ENCODE measurements at regions not wholly inside any gene's neighbourhood (a gene's known extent, or its start where the extent isn't known, plus 50 kb on each side); places are given as distances from the start of the nearest gene placed in this dataset.
"Not testable (repeated sequence)": the region's sequence is repeated elsewhere in the genome, so short reads cannot be mapped to it uniquely, and the experiment has no call there.

GRCh38 chr10:126759531-126759930 is 89.0 kb upstream of the C10orf90 start:
- TF ChIP-seq POLR2A (IDR thresholded peaks at IDR 0.05) (no peak), CTCF (IDR thresholded peaks at IDR 0.05) (no peak)
- 63 to 80% (median 69%) methylated on average over 4 of the region's 4 CpGs for WGBS, 4 donors
- Histone ChIP-seq H3K4me1 (replicated peaks in 1 of 2) (no peaks in the 10 kb centered on the region), H3K27ac (no peak overlapping the region), H3K9me3 (replicated peaks in 1 of 3) (no peaks in the 10 kb centered on the region), H3K4me3 (no peak overlapping the region), H3K36me3 (replicated peaks in 1 of 2) (no peaks in the 10 kb centered on the region), H3K27me3 (no peaks in the 10 kb centered on the region)
- DNase-seq, result no peak
- intact Hi-C loops (cut with DNase I), result no loop called here

- H3K4me1 ChIP-seq (replicated peaks in 1 of 2); intact Hi-C loops (cut with DNase I); H3K4me3 ChIP-seq; H3K27me3 ChIP-seq; H3K36me3 ChIP-seq (replicated peaks in 1 of 2); H3K9me3 ChIP-seq (replicated peaks in 1 of 3); H3K27ac ChIP-seq; DNase-seq: not testable (repeated sequence)
- WGBS, 4 donors, result 51 to 62% (median 56%) methylated on average over 6 of the region's 6 CpGs; no CpG with 5 or more reads in 1 of the 4 donors
These were observed 96.2 kb upstream of the C10orf90 start for GRCh38 chr10:126766646-126767045.

- TF ChIP-seq POLR2A (IDR thresholded peaks at IDR 0.05) (no peak), CTCF (IDR thresholded peaks at IDR 0.05) (no peak)
- Histone ChIP-seq H3K27me3 (no peaks in the 10 kb centered on the region), H3K4me1 (replicated peaks in 1 of 2) (no peaks in the 10 kb centered on the region), H3K36me3 (replicated peaks in 1 of 2) (no peaks in the 10 kb centered on the region), H3K4me3 (no peak overlapping the region), H3K27ac (no peak overlapping the region), H3K9me3 (replicated peaks in 1 of 3) (no peaks in the 10 kb centered on the region)
- DNase-seq, result no peak
- intact Hi-C loops (cut with DNase I), result no loop called here
- WGBS, 4 donors, result 71 to 95% (median 89%) methylated on average over 2 of the region's 2 CpGs
These were observed 100.3 kb upstream of the C10orf90 start for GRCh38 chr10:126770809-126771208.

GRCh38 chr10:126776168-126776567 is 105.7 kb upstream of the C10orf90 start:
- intact Hi-C loops (cut with DNase I), result no loop called here
- Histone ChIP-seq H3K4me1 (replicated peaks in 1 of 2) (no peaks in the 10 kb centered on the region), H3K36me3 (replicated peaks in 1 of 2) (no peaks in the 10 kb centered on the region), H3K9me3 (replicated peaks in 1 of 3) (no peaks in the 10 kb centered on the region), H3K4me3 (no peak overlapping the region), H3K27ac (no peak overlapping the region), H3K27me3 (no peaks in the 10 kb centered on the region)
- no peak for DNase-seq
- 49 to 69% (median 62%) methylated on average over 1 of the region's 1 CpG for WGBS, 4 donors
- TF ChIP-seq CTCF (IDR thresholded peaks at IDR 0.05) (no peak), POLR2A (IDR thresholded peaks at IDR 0.05) (no peak)

GRCh38 chr10:126777714-126778113 is 107.2 kb upstream of the C10orf90 start:
- H3K27me3 ChIP-seq, result no peaks in the 10 kb centered on the region
- 67 to 82% (median 74%) methylated on average over 9 to 10 of the region's 10 CpGs for whole genome bisulfite sequencing, 4 donors
- H3K27ac ChIP-seq, result no peak overlapping the region
- no peak overlapping the region for H3K4me3 ChIP-seq
- H3K9me3 ChIP-seq (replicated peaks in 1 of 3), result no peaks in the 10 kb centered on the region
- H3K36me3 ChIP-seq (replicated peaks in 1 of 2), result no peaks in the 10 kb centered on the region
- TF ChIP-seq POLR2A (IDR thresholded peaks at IDR 0.05) (no peak), CTCF (IDR thresholded peaks at IDR 0.05) (no peak)
- no peaks in the 10 kb centered on the region for H3K4me1 ChIP-seq (replicated peaks in 1 of 2)
- intact Hi-C loops (cut with DNase I), result no loop called here
- DNase-seq, result no peak

All from adrenal gland (tissue), 9 donors.